ENCODE measurements at regions not wholly inside any gene's neighbourhood (a gene's known extent, or its start where the extent isn't known, plus 50 kb on each side); places are given as distances from the start of the nearest gene placed in this dataset.

DNA sequence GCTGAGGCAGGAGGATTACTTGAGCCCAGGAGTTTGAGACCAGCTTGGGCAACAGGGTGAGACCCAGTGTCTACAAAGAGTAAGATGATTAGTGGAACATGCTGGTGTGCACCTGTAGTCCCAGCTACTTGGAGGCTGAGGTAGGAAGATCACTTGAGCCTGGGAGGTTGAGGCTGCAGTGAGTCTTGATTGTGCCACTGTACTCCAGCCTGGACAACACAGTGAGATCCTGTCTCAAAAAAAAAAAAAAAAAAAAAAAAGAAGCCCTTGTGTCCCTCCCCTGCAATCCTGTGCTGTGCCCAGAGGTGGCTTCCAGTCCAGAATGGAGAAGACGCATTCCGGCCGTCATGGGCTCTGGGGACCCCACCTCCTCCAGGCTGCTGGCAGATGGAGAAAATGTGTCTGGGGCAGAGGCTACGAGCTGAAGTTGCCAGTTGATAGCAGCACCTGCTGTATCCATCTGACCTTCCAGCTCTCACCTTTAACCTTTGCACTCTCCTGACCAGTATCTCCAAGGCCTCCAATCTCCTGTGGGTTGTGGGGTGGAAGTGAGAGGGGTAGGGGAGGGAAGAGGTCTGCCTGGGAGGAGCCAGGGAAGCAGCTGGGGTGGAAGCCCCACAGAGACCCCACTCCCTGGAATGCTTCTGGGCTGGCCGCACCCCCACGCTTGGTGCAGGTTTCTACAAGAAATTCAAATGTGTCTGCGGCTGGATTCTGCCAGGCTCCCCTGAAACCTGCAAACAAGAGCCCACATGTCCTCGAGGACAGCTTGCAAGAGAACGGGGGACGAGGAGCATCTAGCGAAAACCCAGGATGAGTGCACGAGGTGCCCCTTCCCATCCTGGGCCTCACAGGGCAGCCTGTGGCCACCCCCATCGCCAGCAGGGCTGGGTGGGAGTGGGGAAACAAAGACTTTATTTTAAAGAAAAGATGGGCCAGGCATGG, 148.3 kb upstream of the IER5L start:
- Histone ChIP-seq H3K27ac (ENCODE audit: low read depth in 1 of 2, low read length in 1 of 2) (no peak overlapping the region), H3K9ac (ENCODE audit: insufficient read depth in 1 of 2, low read length in 2 of 2) (no peak overlapping the region), H3K27me3 (ENCODE audit: control insufficient read depth in 3 of 3, insufficient read depth in 3 of 3, low read length in 2 of 3) (no peaks in the 10 kb centered on the region), H3K4me3 (no peak overlapping the region), H3K9me3 (ENCODE audit: control insufficient read depth in 4 of 4, insufficient read depth in 3 of 4, low read length in 3 of 4) (peaks cover 0 to 6% (median 2%) of the 10 kb centered on the region in 4 donors), H3K36me3 (ENCODE audit: control insufficient read depth in 4 of 4, insufficient read depth in 4 of 4, low read length in 4 of 4) (no peaks in the 10 kb centered on the region), H3K4me1 (ENCODE audit: control insufficient read depth in 5 of 5, insufficient read depth in 5 of 5, low read length in 5 of 5) (peaks cover 0 to 31% (median 13%) of the 10 kb centered on the region in 5 donors)
- no peak for ATAC-seq (ENCODE audit: insufficient read depth, low FRiP score)
- peak in 1 of 3 donors; percentile 2 for DNase-seq
- WGBS, 2 donors, result 94 to 96% methylated on average over 11 to 13 of the region's 13 CpGs
- TF ChIP-seq, protein P1, sequence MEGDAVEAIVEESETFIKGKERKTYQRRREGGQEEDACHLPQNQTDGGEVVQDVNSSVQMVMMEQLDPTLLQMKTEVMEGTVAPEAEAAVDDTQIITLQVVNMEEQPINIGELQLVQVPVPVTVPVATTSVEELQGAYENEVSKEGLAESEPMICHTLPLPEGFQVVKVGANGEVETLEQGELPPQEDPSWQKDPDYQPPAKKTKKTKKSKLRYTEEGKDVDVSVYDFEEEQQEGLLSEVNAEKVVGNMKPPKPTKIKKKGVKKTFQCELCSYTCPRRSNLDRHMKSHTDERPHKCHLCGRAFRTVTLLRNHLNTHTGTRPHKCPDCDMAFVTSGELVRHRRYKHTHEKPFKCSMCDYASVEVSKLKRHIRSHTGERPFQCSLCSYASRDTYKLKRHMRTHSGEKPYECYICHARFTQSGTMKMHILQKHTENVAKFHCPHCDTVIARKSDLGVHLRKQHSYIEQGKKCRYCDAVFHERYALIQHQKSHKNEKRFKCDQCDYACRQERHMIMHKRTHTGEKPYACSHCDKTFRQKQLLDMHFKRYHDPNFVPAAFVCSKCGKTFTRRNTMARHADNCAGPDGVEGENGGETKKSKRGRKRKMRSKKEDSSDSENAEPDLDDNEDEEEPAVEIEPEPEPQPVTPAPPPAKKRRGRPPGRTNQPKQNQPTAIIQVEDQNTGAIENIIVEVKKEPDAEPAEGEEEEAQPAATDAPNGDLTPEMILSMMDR (IDR thresholded peaks at IDR 0.05; ENCODE audit: control extremely low read depth, extremely low read depth), result no peak

DNA sequence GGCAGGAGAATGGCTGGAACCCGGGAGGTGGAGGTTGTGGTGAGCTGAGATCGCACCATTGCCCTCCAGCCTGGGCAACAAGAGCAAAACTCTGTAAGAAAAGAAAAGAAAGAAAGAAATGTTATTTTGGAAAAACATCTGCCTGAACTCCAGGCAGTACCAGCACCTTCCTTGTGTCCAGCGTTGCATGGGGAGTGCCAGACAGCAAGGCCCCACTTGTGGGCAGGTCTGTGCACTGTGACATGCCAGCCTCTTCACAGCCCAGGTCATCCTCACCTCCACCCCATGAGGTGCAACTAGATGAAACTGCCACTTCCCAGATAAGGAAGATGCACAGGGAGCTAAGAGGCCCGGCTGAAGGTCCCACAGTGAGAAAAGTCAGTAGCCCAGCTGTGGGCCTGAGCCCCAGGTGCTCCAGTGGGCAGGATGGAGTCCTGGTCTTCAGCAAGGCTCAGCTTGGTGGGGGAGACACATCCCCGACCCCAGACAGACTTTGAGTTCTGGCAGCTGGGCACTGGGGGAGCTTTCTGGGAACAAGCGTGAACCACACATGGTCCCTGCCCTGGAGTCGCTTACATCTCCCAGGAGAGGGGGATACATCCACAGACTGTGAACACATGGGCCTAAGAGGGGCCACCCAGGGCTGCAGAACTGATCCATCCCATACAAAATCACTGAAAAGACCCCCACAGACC, 146.9 kb upstream of the IER5L start:
- H3K27ac ChIP-seq (ENCODE audit: low read depth in 1 of 2, low read length in 1 of 2), result peak overlapping the region in 1 of 2 donors; percentile 46
- 91 to 92% methylated on average over 7 of the region's 7 CpGs for WGBS, 2 donors
- ATAC-seq (ENCODE audit: insufficient read depth, low FRiP score), result no peak
- peaks cover 3 to 43% (median 21%) of the 10 kb centered on the region in 5 donors for H3K4me1 ChIP-seq (ENCODE audit: control insufficient read depth in 5 of 5, insufficient read depth in 5 of 5, low read length in 5 of 5)
- no peaks in the 10 kb centered on the region for H3K27me3 ChIP-seq (ENCODE audit: control insufficient read depth in 3 of 3, insufficient read depth in 3 of 3, low read length in 2 of 3)
- H3K36me3 ChIP-seq (ENCODE audit: control insufficient read depth in 4 of 4, insufficient read depth in 4 of 4, low read length in 4 of 4), result no peaks in the 10 kb centered on the region
- TF ChIP-seq, protein P1 (IDR thresholded peaks at IDR 0.05; ENCODE audit: control extremely low read depth, extremely low read depth), result no peak
- no peak overlapping the region for H3K4me3 ChIP-seq
- H3K9me3 ChIP-seq (ENCODE audit: control insufficient read depth in 4 of 4, insufficient read depth in 3 of 4, low read length in 3 of 4), result no peaks in the 10 kb centered on the region
- no peak for DNase-seq
- H3K9ac ChIP-seq (ENCODE audit: insufficient read depth in 1 of 2, low read length in 2 of 2), result no peak overlapping the region

DNA sequence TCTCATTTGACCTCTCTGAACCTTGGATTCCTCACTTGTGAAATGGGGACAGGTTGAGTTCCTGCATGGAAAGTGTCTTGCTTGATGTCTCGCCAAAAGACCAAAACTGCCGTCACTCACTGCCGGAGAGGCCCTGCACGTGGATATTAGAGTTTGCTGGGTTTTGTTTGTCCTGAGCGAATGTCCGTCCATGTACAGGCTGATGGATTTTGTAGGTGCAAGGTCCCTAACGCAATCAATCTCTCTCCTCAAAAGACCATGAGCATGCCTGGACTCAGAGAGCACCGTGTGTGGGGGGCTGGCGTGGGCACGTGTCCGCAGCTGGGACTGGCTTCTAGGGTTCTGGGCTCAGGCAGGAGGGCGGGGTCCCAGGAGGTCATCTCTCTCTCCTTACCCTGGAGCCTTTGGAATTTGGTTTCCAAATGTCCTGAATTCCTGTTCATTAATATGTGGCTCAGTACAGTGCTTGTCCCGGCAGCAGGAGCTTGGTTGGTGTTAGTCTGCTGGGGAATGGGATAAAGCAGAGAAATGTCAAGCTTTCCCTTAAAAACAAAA, 146.0 kb upstream of the IER5L start:
- TF ChIP-seq, protein P1 (IDR thresholded peaks at IDR 0.05; ENCODE audit: control extremely low read depth, extremely low read depth), result no peak
- Histone ChIP-seq H3K27ac (ENCODE audit: low read depth in 1 of 2, low read length in 1 of 2) (no peak overlapping the region), H3K9me3 (ENCODE audit: control insufficient read depth in 4 of 4, insufficient read depth in 3 of 4, low read length in 3 of 4) (no peaks in the 10 kb centered on the region), H3K27me3 (ENCODE audit: control insufficient read depth in 3 of 3, insufficient read depth in 3 of 3, low read length in 2 of 3) (no peaks in the 10 kb centered on the region), H3K4me1 (ENCODE audit: control insufficient read depth in 5 of 5, insufficient read depth in 5 of 5, low read length in 5 of 5) (peaks cover 3 to 51% (median 24%) of the 10 kb centered on the region in 5 donors), H3K9ac (ENCODE audit: insufficient read depth in 1 of 2, low read length in 2 of 2) (peak overlapping the region in 1 of 2 donors; percentile 0), H3K4me3 (no peak overlapping the region), H3K36me3 (ENCODE audit: control insufficient read depth in 4 of 4, insufficient read depth in 4 of 4, low read length in 4 of 4) (no peaks in the 10 kb centered on the region)
- 80 to 90% methylated on average over 13 of the region's 13 CpGs for WGBS, 2 donors
- ATAC-seq (ENCODE audit: insufficient read depth, low FRiP score) (no peak), DNase-seq (no peak)

Measured in lung (tissue), 11 donors.